ENCODE measurements at regions not wholly inside any gene's neighbourhood (a gene's known extent, or its start where the extent isn't known, plus 50 kb on each side); places are given as distances from the start of the nearest gene placed in this dataset.

- TF ChIP-seq ZNF114 (CRISPR knock-in tag; IDR thresholded peaks at IDR 0.05) (no peak), POLR2AphosphoS5 (IDR thresholded peaks at IDR 0.05; ENCODE audit: low read depth) (no peak), EZH2phosphoT487 (IDR thresholded peaks at IDR 0.05; ENCODE audit: unreplicated experiment) (no peak)
- TF ChIP-seq, protein P1, sequence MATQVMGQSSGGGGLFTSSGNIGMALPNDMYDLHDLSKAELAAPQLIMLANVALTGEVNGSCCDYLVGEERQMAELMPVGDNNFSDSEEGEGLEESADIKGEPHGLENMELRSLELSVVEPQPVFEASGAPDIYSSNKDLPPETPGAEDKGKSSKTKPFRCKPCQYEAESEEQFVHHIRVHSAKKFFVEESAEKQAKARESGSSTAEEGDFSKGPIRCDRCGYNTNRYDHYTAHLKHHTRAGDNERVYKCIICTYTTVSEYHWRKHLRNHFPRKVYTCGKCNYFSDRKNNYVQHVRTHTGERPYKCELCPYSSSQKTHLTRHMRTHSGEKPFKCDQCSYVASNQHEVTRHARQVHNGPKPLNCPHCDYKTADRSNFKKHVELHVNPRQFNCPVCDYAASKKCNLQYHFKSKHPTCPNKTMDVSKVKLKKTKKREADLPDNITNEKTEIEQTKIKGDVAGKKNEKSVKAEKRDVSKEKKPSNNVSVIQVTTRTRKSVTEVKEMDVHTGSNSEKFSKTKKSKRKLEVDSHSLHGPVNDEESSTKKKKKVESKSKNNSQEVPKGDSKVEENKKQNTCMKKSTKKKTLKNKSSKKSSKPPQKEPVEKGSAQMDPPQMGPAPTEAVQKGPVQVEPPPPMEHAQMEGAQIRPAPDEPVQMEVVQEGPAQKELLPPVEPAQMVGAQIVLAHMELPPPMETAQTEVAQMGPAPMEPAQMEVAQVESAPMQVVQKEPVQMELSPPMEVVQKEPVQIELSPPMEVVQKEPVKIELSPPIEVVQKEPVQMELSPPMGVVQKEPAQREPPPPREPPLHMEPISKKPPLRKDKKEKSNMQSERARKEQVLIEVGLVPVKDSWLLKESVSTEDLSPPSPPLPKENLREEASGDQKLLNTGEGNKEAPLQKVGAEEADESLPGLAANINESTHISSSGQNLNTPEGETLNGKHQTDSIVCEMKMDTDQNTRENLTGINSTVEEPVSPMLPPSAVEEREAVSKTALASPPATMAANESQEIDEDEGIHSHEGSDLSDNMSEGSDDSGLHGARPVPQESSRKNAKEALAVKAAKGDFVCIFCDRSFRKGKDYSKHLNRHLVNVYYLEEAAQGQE (IDR thresholded peaks at IDR 0.05; ENCODE audit: unreplicated experiment), result no peak
These were observed 164.5 kb upstream of the NFIB start (continued) for GRCh38 chr9:14478175-14479162.

DNA sequence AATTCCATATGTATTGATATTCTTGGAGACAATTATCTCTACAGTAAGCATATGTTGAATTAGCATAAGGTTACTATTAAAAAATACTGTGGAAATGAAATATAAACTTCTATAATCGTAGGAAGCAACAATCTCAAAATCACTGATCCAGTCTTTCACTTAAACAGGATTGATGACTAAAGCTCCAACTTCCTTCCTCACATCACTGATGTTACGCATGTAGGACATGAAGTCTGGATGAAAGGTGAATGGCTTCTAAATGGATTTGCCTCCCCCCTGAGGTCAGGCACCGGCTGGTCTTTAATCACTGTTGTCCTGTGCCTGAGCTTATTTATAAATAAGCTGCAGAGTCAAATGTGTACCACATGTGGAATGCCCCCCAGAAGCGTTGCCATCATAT, 157.1 kb upstream of the NFIB start:
- ATAC-seq, result no peak
- H3K36me3 Mint-ChIP-seq (ENCODE audit: low read depth), result no peaks in the 10 kb centered on the region; the same call in 2 of the 3 replicates
- no peak overlapping the region for H3K27ac Mint-ChIP-seq

More for the DNA sequence above, 157.1 kb upstream of the NFIB start:
- no peak overlapping the region for H3K4me3 Mint-ChIP-seq
- no peak for DNase-seq (ENCODE audit: low spot score)
- H3K4me3 ChIP-seq, result no peak overlapping the region
- no peaks in the 10 kb centered on the region for H3K9me3 Mint-ChIP-seq
- H4K20me1 ChIP-seq (replicated peaks; ENCODE audit: insufficient read depth), result no peaks in the 10 kb centered on the region
- H2AFZ ChIP-seq, result no peak overlapping the region
- peaks cover 4% of the 10 kb centered on the region for H3K27me3 Mint-ChIP-seq (ENCODE audit: insufficient read depth, low read depth, poor library complexity)
- H3K36me3 ChIP-seq (ENCODE audit: insufficient read depth), result no peaks in the 10 kb centered on the region
- H3K9me2 ChIP-seq (ENCODE audit: insufficient read depth), result peaks cover 6% of the 10 kb centered on the region; the same call in 1 of the 2 replicates
- TF ChIP-seq, protein P2, sequence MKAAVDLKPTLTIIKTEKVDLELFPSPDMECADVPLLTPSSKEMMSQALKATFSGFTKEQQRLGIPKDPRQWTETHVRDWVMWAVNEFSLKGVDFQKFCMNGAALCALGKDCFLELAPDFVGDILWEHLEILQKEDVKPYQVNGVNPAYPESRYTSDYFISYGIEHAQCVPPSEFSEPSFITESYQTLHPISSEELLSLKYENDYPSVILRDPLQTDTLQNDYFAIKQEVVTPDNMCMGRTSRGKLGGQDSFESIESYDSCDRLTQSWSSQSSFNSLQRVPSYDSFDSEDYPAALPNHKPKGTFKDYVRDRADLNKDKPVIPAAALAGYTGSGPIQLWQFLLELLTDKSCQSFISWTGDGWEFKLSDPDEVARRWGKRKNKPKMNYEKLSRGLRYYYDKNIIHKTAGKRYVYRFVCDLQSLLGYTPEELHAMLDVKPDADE (IDR thresholded peaks at IDR 0.05), result no peak
- TF ChIP-seq EZH2 (IDR thresholded peaks at IDR 0.05; ENCODE audit: low read depth, unreplicated experiment) (no peak), STAT1 (IDR thresholded peaks at IDR 0.05; ENCODE audit: unreplicated experiment) (no peak), ZNF462 (CRISPR knock-in tag; IDR thresholded peaks at IDR 0.05) (no peak), CTCF (conservative IDR thresholded peaks at IDR 0.05; ENCODE audit: low read depth in 2 of 2) (no peak), ZNF331 (CRISPR knock-in tag; IDR thresholded peaks at IDR 0.05; ENCODE audit: low read depth) (no peak), JUNB (IDR thresholded peaks at IDR 0.05; ENCODE audit: unreplicated experiment) (no peak)
- no peak overlapping the region for H3K4me2 ChIP-seq
- peaks cover 12% of the 10 kb centered on the region for H3K4me1 ChIP-seq (ENCODE audit: insufficient read depth)
- H3K27me3 ChIP-seq (ENCODE audit: insufficient read depth), result no peaks in the 10 kb centered on the region
- H3K79me2 ChIP-seq (replicated peaks; ENCODE audit: insufficient read depth), result no peaks in the 10 kb centered on the region
- no peak overlapping the region for H3K27ac ChIP-seq (ENCODE audit: low read depth)
- no peaks in the 10 kb centered on the region for H3F3A ChIP-seq (replicated peaks; ENCODE audit: low read depth)
- peaks cover 12% of the 10 kb centered on the region for H3K4me1 Mint-ChIP-seq
